ENCODE measurements at regions not wholly inside any gene's neighbourhood (a gene's known extent, or its start where the extent isn't known, plus 50 kb on each side); places are given as distances from the start of the nearest gene placed in this dataset.

DNA sequence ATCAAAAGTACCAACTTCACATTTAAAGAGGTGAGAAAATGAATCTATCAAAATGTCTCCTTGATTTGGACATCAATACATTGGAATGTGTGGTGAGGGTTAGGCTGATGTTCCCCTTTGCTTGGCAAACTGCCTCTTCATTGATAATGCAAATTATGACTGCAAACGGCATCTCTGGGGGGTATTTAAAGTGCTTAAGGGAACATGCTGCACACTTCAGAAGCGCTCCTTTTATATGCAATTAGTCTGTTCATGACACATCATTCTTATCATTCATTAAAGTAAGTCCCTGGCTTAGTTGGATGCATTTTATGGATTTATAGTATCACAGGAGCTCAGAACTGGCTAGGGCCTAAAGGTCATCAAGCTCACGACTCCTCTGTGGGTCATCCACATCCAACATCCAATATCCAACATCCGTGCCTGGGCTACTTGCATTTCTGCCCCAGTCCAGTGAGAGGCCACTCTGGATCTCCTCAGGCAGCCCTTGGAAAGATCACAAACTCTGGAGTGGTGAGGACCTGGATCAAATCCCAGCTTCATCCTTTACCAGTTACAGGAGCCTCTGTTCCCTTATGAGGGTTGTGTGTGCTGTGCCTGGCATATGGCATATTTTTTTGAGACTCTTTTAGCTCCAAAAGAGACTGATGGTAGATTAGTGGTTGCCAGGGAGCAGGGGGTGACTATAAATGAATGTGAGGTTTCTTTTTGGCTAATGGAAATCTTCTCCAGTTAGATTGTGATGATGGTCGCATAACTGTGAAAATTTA lies 136.8 kb upstream of the FOXB1 start:
- H3K9me3 ChIP-seq (ENCODE audit: insufficient read depth, low read depth, low read length), result no peaks in the 10 kb centered on the region
- H3K4me3 Mint-ChIP-seq (ENCODE audit: unreplicated experiment), result no peak overlapping the region
- FAIRE-seq, result no peak
- no peaks in the 10 kb centered on the region for H4K20me1 ChIP-seq (ENCODE audit: insufficient read depth, low read length)
- H3K27me3 ChIP-seq (ENCODE audit: insufficient read depth, low read length), result peaks cover 3% of the 10 kb centered on the region
- H3K36me3 Mint-ChIP-seq (ENCODE audit: low read depth, unreplicated experiment), result no peaks in the 10 kb centered on the region
- no peak for DNase-seq (ENCODE audit: low read depth)
- H3K4me2 ChIP-seq (ENCODE audit: low read length), result no peak overlapping the region
- no peak overlapping the region for H3K27ac ChIP-seq (ENCODE audit: low read depth, low read length)
- H3K27me3 Mint-ChIP-seq (ENCODE audit: low read depth, unreplicated experiment), result peaks cover 9% of the 10 kb centered on the region
- no peak overlapping the region for H3K4me3 ChIP-seq (ENCODE audit: insufficient read depth, low read depth, low read length)
- TF ChIP-seq, protein P1, sequence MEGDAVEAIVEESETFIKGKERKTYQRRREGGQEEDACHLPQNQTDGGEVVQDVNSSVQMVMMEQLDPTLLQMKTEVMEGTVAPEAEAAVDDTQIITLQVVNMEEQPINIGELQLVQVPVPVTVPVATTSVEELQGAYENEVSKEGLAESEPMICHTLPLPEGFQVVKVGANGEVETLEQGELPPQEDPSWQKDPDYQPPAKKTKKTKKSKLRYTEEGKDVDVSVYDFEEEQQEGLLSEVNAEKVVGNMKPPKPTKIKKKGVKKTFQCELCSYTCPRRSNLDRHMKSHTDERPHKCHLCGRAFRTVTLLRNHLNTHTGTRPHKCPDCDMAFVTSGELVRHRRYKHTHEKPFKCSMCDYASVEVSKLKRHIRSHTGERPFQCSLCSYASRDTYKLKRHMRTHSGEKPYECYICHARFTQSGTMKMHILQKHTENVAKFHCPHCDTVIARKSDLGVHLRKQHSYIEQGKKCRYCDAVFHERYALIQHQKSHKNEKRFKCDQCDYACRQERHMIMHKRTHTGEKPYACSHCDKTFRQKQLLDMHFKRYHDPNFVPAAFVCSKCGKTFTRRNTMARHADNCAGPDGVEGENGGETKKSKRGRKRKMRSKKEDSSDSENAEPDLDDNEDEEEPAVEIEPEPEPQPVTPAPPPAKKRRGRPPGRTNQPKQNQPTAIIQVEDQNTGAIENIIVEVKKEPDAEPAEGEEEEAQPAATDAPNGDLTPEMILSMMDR (IDR thresholded peaks at IDR 0.05; ENCODE audit: insufficient read depth, low read depth, low read length), result no peak
- no peak for TF ChIP-seq EZH2 (IDR thresholded peaks at IDR 0.05; ENCODE audit: insufficient read depth, low read length)
- H2AFZ ChIP-seq (ENCODE audit: low read depth, low read length), result no peak overlapping the region
- H3K36me3 ChIP-seq (ENCODE audit: insufficient read depth, low read length), result no peaks in the 10 kb centered on the region
- no peaks in the 10 kb centered on the region for H3K4me1 Mint-ChIP-seq (ENCODE audit: low read depth, unreplicated experiment)
- peaks cover 3% of the 10 kb centered on the region for H3K9me3 Mint-ChIP-seq (ENCODE audit: unreplicated experiment)
- no peaks in the 10 kb centered on the region for H3K4me1 ChIP-seq (ENCODE audit: insufficient read depth, low read length)
- no peak overlapping the region for H3K9ac ChIP-seq (ENCODE audit: low read length)
- H3K79me2 ChIP-seq (ENCODE audit: insufficient read depth, low read length), result no peaks in the 10 kb centered on the region
- no peak overlapping the region for H3K27ac Mint-ChIP-seq (ENCODE audit: unreplicated experiment)

DNA sequence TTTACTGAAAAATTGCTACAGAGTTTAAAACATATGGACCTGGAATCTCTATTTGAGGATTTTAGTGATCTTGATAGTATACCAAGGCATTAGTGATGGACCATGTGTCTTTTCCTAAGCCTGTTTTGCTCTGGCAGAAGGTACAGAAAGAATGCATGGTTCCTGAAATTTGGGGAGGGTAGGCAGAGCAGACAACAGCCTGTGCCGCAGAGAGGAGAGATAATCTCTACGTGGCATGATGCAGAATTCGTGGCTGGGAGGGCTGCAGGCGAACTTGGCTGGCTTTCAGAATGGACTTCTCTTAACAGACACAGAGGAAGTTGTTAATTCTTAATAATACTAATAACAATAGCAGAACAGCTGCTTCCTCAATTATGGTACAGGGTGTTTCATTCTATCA lies 137.5 kb upstream of the FOXB1 start:
- H3K27me3 Mint-ChIP-seq (ENCODE audit: low read depth, unreplicated experiment), result peaks cover 7% of the 10 kb centered on the region
- Histone ChIP-seq H3K27ac (ENCODE audit: low read depth, low read length) (no peak overlapping the region), H4K20me1 (ENCODE audit: insufficient read depth, low read length) (no peaks in the 10 kb centered on the region), H3K36me3 (ENCODE audit: insufficient read depth, low read length) (no peaks in the 10 kb centered on the region), H3K27me3 (ENCODE audit: insufficient read depth, low read length) (peaks cover 3% of the 10 kb centered on the region), H2AFZ (ENCODE audit: low read depth, low read length) (no peak overlapping the region), H3K4me2 (ENCODE audit: low read length) (no peak overlapping the region), H3K4me1 (ENCODE audit: insufficient read depth, low read length) (no peaks in the 10 kb centered on the region), H3K79me2 (ENCODE audit: insufficient read depth, low read length) (no peaks in the 10 kb centered on the region), H3K9ac (ENCODE audit: low read length) (no peak overlapping the region), H3K9me3 (ENCODE audit: insufficient read depth, low read depth, low read length) (no peaks in the 10 kb centered on the region), H3K4me3 (ENCODE audit: insufficient read depth, low read depth, low read length) (no peak overlapping the region)
- H3K4me1 Mint-ChIP-seq (ENCODE audit: low read depth, unreplicated experiment), result no peaks in the 10 kb centered on the region
- no peak for TF ChIP-seq EZH2 (IDR thresholded peaks at IDR 0.05; ENCODE audit: insufficient read depth, low read length)
- TF ChIP-seq, protein P1 (IDR thresholded peaks at IDR 0.05; ENCODE audit: insufficient read depth, low read depth, low read length), result no peak
- no peaks in the 10 kb centered on the region for H3K36me3 Mint-ChIP-seq (ENCODE audit: low read depth, unreplicated experiment)
- H3K9me3 Mint-ChIP-seq (ENCODE audit: unreplicated experiment), result peaks cover 3% of the 10 kb centered on the region
- no peak overlapping the region for H3K27ac Mint-ChIP-seq (ENCODE audit: unreplicated experiment)
- FAIRE-seq (no peak), DNase-seq (ENCODE audit: low read depth) (no peak)
- H3K4me3 Mint-ChIP-seq (ENCODE audit: unreplicated experiment), result no peak overlapping the region
